ENCODE measurements at regions not wholly inside any gene's neighbourhood (a gene's known extent, or its start where the extent isn't known, plus 50 kb on each side); places are given as distances from the start of the nearest gene placed in this dataset.

- DNase-seq, result no peak
- intact Hi-C loops (cut with DNase I), result no loop called here
These were observed 123.1 kb upstream of the ZNF608 start for GRCh38 chr5:124869426-124870033.

DNA sequence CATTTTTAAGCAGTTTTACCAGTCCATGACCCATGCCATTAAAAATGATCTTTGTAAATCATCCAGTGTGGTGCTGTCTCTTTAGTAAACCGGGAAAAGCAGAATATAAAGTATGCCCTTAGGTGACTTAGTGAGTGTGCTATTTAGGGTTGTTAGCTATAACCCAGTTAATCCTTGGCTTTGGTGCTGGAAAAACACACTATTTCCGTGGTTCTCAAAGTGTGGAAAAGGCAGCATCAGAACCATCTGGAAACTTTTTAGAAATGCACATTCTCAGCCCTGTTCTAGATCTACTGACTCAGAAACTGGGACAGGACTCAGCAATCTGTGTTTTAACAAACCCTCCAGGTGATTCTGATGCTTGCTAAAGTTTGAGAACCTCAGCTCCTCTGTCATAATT, 123.6 kb upstream of the ZNF608 start:
- DNase-seq, result no peak
- intact Hi-C loops (cut with DNase I), result no loop called here

DNA sequence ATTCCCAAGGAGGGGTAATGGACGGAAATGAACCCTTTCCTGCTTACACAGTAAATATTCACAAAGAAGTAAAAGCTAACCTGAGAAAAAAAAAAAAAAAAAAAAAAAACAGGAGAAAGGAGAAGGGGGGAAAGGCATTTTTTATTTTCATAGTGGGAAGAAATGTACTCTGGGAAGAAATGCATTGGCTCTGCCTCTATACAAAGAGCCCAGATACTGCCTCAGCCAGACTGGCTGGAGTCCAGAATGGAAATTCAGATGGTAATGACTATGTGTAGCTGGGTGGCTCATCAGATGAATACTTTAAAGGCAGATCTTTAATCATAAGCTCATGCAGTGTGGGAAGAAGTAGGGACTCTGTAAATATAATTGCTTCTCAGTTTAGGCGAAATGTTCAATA, 124.9 kb upstream of the ZNF608 start:
- intact Hi-C loops (cut with DNase I), result no loop called here
- peak in 1 of 10 donors; percentile 28 for DNase-seq

DNA sequence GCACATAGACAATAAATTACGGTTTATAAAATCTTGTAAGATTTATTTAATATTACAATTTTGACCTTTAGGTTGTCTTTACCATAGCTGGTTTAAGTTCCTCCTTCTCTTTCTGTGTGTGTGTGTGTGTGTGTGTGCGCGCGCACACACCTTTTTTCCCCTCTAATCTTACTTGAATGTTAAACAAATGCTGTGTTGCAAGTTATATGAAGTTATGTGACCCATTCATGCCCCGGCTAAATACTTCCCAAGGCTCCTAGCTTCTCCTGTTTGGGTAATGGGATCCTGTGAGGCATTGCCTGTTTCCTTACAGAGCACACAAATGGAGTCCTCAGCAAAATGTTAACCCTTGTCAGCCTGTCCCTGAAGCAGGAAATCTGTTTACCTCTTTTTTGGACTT, 125.6 kb upstream of the ZNF608 start:
- intact Hi-C loops (cut with DNase I), result no loop called here
- DNase-seq, result no peak

GRCh38 chr5:124872615-124873014, 126.2 kb upstream of the ZNF608 start:
- intact Hi-C loops (cut with DNase I), result no loop called here
- DNase-seq, result no peak

DNA sequence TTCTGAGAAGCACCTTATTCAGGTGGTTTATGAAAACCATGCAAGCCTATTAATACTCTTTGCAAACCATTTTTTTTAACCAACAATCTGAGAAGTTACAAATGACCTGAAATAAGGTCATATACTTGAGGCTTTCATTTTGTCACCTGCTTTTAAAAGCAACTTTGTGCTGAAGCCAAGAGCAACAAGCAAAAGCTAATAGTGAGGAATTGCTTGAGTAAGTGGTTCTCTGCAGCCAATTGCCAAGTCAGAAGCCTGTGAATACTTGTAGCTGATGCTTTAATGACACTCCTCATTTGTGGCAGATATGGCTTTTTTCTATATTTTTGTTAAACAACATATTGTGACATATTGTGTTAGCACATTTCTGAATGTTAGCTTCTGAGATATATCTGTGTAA, 126.7 kb upstream of the ZNF608 start:
- DNase-seq, result no peak
- intact Hi-C loops (cut with DNase I), result no loop called here

DNA sequence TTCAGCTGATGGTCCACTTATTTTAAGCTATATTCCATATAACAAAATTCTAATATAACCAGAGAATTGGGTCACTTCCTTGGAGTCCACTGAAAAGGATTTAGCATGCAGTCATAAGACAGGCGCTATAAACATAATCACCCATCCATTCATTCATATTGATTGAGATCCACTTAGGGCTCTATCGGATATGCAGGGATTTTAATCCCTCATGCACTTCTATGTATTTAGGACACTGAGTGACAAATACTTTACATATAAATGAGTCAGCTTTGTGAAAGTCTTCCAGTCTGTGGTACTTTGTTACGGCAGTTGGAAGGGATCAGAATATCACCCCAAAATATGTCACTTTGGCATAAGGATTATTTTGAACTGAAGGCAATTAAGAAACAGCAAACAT, 127.3 kb upstream of the ZNF608 start:
- intact Hi-C loops (cut with DNase I), result no loop called here

DNA sequence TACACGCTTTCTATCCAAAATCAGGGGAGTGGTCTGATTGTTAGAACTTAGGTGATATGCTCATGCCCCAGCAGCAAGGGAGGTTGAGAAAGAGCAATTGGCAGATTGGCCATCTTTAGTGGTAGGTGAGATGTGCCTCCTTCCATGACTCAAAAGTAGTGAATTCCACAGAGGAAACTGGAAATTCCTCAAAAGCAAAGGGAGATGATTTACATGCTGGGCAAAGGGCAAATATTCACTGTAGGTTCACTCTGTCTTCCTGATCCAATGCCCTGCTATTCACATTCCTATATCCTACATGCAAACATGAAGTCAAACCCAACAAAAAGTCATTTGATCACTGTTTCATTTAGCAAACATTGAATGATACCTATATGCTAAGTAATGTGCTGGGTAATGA, 130.1 kb upstream of the ZNF608 start:
- intact Hi-C loops (cut with DNase I), result no loop called here
- no peak for DNase-seq

More for the DNA sequence above, 127.3 kb upstream of the ZNF608 start:
- no peak for DNase-seq

GRCh38 chr5:124876983-124877382, 130.5 kb upstream of the ZNF608 start:
- DNase-seq, result no peak
- intact Hi-C loops (cut with DNase I), result no loop called here

- DNase-seq, result no peak
- intact Hi-C loops (cut with DNase I), result no loop called here
These were observed 131.2 kb upstream of the ZNF608 start for GRCh38 chr5:124877501-124878146.

DNA sequence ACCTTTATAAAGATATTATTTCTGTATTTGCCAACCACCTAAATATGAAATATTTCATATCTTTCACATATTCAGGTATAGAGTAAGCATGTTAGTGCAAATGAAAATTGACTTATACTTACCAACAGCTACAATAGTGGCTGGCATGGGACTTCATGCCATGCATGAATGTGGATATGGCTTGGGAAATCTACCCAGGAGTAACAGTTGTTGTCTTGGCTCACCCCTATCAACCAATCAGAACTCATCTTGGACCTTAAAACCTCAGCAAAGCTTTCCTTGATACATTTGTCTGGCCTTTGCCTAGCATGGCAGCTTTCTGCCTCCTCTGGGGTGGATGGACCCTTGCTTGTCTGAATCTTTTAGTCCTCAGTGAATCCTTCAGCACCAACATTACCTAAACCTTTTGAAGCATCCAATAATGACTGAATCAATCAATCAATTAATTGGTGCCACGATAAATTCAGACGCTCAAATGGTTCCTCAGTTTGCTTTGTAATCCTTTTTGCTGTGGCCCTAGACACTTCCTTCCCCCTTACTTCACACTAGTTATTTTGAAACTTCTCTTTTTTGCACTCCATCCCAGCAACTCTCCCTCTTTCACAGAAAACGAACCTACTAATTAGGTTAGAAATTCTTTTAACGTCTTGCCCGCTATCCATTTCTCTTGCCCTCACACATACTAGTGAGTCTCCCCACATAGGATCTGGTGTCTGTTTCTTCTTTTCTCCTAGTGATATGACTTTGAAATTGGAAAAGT, 132.3 kb upstream of the ZNF608 start:
- no peak for DNase-seq
- intact Hi-C loops (cut with DNase I), result no loop called here

- no peak for DNase-seq
- intact Hi-C loops (cut with DNase I), result no loop called here
These were observed 134.7 kb upstream of the ZNF608 start for GRCh38 chr5:124880903-124881697.

DNA sequence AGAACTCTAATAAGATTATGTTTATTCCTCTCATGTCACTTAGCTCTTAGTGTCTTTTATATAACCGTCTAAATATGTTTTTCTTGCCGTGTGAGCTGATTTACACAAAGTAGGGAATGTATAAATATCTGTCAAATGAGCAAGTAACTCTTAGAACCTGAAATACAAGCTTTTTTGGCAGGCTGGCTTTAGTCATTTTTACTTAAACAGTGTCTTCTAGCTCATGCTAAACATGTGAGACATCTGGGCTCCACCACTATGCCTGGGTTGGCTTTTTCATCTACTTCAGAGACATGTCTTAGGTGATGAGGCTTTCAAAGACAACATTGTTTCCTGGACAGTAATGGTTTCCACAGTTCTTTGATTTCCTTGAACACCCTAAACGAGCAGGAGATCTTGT, 137.2 kb upstream of the ZNF608 start:
- intact Hi-C loops (cut with DNase I), result no loop called here
- no peak for DNase-seq

- no peak for DNase-seq
- intact Hi-C loops (cut with DNase I), result no loop called here
These were observed 137.7 kb upstream of the ZNF608 start for GRCh38 chr5:124884114-124884513.

DNA sequence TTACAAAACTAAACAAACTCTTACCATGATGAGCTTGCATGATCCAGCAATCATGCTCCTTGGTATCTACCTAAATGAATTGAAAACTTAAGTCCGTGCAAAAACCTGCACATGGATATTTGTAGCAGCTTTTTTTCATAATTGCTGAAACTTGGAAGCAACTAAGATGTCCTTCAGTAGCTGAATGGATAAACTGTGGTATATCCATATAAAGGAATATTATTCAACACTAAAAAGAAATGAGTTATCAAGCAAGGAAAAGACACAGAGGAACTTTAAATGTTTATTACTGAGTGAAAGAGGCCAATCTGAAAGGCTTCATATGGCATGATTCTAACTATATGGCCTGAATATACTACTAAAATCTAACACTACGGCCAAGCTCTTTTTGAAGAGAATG, 139.1 kb upstream of the ZNF608 start:
- intact Hi-C loops (cut with DNase I), result loop anchor here (5.0 kb wide), 1 partner anchor 138 kb away; the partner anchor contains the start of gene ZNF608
- DNase-seq, result no peak

DNA sequence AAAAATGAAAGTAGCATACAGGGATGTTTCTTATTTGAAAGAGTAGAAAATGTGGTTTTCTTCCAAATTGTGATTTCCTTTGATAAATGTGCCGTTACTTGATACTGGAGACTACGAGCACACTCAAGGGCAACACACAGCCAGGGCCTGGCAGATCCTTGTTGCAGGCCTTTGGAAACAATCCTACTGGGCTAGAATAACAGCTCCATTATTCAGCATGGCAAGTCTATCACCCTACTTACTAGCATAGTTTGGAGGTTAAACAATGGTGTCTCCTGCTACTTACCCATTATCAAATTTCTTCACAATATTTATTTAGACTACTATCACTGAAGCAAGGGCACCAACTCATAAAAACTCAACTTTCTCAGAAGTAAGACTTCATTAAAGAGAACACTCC, 140.8 kb upstream of the ZNF608 start:
- intact Hi-C loops (cut with DNase I), result loop anchor here (5.0 kb wide), 1 partner anchor 140 kb away; the partner anchor contains the start of gene ZNF608
- peak in 2 of 10 donors; percentile 52 to 84 for DNase-seq

- peak in 1 of 10 donors; percentile 32 for DNase-seq
These were observed 141.6 kb upstream of the ZNF608 start for GRCh38 chr5:124888050-124888506.

GRCh38 chr5:124888622-124889485, 142.4 kb upstream of the ZNF608 start:
- DNase-seq, result no peak
- intact Hi-C loops (cut with DNase I), result loop anchor here (5.0 kb wide), 1 partner anchor 142 kb away; the partner anchor contains the start of gene ZNF608

More at GRCh38 chr5:124888050-124888506, 141.6 kb upstream of the ZNF608 start:
- intact Hi-C loops (cut with DNase I), result loop anchor here (5.0 kb wide), 1 partner anchor 141 kb away; the partner anchor contains the start of gene ZNF608

GRCh38 chr5:124889486-124889825, 143.0 kb upstream of the ZNF608 start:
- no peak for DNase-seq
- intact Hi-C loops (cut with DNase I), result loop anchor here (5.0 kb wide), 1 partner anchor 142 kb away; the partner anchor contains the start of gene ZNF608

Data from posterior cingulate gyrus (tissue), 11 donors.